ENCODE measurements at regions not wholly inside any gene's neighbourhood (a gene's known extent, or its start where the extent isn't known, plus 50 kb on each side); places are given as distances from the start of the nearest gene placed in this dataset.

DNA sequence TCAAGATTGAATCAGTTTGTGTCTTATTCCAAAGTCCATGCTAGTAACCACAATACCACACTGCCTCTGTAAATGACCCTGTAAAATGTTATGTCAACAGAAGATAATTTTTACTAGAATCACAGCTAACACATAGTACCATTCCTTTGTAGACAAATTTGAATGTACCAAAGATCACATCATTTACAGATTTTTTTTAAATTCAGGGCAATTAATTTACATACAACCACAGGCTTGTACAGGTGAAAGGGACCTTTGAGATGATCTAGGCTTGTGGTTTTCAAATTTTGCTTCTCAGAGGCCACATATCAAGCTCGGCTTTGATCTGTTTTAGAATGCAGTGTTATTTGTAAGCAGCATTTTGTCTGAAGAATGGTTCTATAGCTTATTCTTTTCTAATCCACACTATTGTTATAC is 63.8 kb upstream of the PPM1B start:
- TF ChIP-seq, protein P1, sequence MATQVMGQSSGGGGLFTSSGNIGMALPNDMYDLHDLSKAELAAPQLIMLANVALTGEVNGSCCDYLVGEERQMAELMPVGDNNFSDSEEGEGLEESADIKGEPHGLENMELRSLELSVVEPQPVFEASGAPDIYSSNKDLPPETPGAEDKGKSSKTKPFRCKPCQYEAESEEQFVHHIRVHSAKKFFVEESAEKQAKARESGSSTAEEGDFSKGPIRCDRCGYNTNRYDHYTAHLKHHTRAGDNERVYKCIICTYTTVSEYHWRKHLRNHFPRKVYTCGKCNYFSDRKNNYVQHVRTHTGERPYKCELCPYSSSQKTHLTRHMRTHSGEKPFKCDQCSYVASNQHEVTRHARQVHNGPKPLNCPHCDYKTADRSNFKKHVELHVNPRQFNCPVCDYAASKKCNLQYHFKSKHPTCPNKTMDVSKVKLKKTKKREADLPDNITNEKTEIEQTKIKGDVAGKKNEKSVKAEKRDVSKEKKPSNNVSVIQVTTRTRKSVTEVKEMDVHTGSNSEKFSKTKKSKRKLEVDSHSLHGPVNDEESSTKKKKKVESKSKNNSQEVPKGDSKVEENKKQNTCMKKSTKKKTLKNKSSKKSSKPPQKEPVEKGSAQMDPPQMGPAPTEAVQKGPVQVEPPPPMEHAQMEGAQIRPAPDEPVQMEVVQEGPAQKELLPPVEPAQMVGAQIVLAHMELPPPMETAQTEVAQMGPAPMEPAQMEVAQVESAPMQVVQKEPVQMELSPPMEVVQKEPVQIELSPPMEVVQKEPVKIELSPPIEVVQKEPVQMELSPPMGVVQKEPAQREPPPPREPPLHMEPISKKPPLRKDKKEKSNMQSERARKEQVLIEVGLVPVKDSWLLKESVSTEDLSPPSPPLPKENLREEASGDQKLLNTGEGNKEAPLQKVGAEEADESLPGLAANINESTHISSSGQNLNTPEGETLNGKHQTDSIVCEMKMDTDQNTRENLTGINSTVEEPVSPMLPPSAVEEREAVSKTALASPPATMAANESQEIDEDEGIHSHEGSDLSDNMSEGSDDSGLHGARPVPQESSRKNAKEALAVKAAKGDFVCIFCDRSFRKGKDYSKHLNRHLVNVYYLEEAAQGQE (IDR thresholded peaks at IDR 0.05; ENCODE audit: insufficient read depth in 1 of 2, low read depth in 2 of 2, low read length in 2 of 2), result no peak
- TF ChIP-seq POLR2AphosphoS5 (IDR thresholded peaks at IDR 0.05; ENCODE audit: low read depth, low read length) (no peak), TAF1 (IDR thresholded peaks at IDR 0.05; ENCODE audit: borderline replicate concordance, insufficient read depth, low read length) (no peak), SIN3A (IDR thresholded peaks at IDR 0.05; ENCODE audit: borderline replicate concordance, insufficient read depth, low read length) (no peak), FOXP2 (optimal IDR thresholded peaks at IDR 0.05; ENCODE audit: borderline replicate concordance, extremely low read depth, extremely low read length, insufficient read depth) (no peak)

DNA sequence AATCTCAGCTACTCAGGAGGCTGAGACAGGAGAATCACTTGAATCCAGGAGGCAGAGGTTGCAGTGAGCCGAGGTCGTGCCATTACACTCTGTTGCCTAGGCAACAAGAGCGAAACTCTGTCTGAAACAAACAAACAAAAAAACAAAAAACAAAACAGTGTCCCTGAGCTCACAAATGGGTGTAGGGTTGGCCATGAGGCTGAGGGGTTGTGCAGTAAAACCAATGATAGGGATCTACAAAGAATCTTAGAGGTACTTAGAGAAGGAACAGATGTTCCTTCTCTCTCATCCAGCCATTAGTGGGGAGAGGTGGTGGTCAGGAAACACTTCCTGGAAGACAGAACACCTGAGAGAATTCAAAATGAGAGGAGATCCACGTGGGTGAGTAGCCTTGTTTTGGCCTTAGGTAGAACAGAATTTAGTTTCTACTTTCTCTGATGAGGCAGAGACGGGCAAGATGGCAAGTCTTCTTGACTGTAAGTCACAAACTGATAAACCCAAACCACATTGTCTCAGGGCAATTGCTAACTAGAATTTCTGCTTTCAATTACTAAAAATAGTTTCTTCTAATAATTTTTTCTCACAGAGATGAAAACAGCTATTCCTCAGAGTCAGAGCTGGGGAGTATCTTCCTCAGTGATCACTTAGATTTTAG is 61.5 kb upstream of the PPM1B start:
- no peak for TF ChIP-seq POLR2AphosphoS5 (IDR thresholded peaks at IDR 0.05; ENCODE audit: low read depth, low read length)
- no peak for TF ChIP-seq FOXP2 (optimal IDR thresholded peaks at IDR 0.05; ENCODE audit: borderline replicate concordance, extremely low read depth, extremely low read length, insufficient read depth)
- no peak for TF ChIP-seq TAF1 (IDR thresholded peaks at IDR 0.05; ENCODE audit: borderline replicate concordance, insufficient read depth, low read length)
- TF ChIP-seq SIN3A (IDR thresholded peaks at IDR 0.05; ENCODE audit: borderline replicate concordance, insufficient read depth, low read length), result no peak
- TF ChIP-seq, protein P1 (IDR thresholded peaks at IDR 0.05; ENCODE audit: insufficient read depth in 1 of 2, low read depth in 2 of 2, low read length in 2 of 2), result no peak

DNA sequence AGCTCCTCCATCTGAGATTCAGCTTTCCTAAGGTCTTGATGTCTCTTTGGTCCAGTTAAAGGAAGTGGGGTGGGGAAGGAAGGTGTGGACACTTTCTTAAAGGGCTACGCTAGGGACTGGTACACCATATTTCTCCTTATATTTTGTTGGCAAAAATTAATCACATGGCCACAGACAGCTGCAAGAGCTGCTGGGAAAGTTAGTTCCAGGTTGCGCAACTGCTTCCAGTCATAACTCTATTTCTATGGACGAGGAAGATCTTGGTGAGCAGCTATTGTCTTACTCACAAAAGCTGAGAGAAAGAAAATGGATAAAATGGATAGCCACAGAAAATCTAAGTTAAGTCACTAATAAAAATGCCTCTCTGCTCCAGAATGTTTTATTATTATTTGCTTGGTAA is 60.7 kb upstream of the PPM1B start:
- TF ChIP-seq, protein P1 (IDR thresholded peaks at IDR 0.05; ENCODE audit: insufficient read depth in 1 of 2, low read depth in 2 of 2, low read length in 2 of 2), result no peak
- TF ChIP-seq POLR2AphosphoS5 (IDR thresholded peaks at IDR 0.05; ENCODE audit: low read depth, low read length), result no peak
- no peak for TF ChIP-seq SIN3A (IDR thresholded peaks at IDR 0.05; ENCODE audit: borderline replicate concordance, insufficient read depth, low read length)
- TF ChIP-seq FOXP2 (optimal IDR thresholded peaks at IDR 0.05; ENCODE audit: borderline replicate concordance, extremely low read depth, extremely low read length, insufficient read depth), result no peak
- no peak for TF ChIP-seq TAF1 (IDR thresholded peaks at IDR 0.05; ENCODE audit: borderline replicate concordance, insufficient read depth, low read length)

DNA sequence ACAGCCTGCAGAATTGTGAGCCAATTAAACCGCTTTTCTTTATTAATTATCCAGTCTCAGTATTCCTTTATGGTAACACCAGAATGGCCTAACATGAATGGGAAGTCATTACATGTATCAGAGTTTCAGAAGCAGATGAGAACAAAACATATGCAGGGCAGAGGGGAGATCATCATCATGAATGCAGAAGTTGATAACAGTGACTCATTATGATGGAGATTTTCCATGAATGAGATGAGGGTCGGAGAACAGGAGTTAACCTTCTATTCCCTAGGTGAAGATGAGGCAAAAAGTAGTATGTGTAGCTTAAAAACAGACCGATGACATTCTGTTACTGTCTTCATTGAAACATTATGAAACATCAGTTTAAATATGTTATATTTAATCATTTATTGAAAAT is 59.5 kb upstream of the PPM1B start:
- TF ChIP-seq TAF1 (IDR thresholded peaks at IDR 0.05; ENCODE audit: borderline replicate concordance, insufficient read depth, low read length), result no peak
- TF ChIP-seq, protein P1 (IDR thresholded peaks at IDR 0.05; ENCODE audit: insufficient read depth in 1 of 2, low read depth in 2 of 2, low read length in 2 of 2), result no peak
- no peak for TF ChIP-seq POLR2AphosphoS5 (IDR thresholded peaks at IDR 0.05; ENCODE audit: low read depth, low read length)

DNA sequence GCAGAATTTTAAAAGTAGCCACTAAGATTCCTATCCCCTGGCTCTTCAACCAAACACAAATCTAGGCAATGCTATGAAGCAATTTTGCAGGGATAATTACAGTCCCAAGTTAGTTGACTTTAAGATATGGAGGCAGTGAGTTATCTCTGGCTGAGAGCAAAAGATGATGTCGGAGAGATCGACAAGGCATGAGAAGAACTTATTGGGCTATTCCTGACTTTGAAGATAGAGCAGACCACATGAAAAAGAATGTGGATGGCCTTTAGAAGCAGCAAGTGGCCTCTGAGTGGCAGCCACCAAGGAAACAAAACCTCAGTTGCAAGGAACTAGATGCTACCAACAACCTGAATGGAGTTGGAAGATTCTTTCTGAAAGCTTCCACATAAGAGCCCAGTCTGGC is 58.2 kb upstream of the PPM1B start:
- TF ChIP-seq, protein P1 (IDR thresholded peaks at IDR 0.05; ENCODE audit: insufficient read depth in 1 of 2, low read depth in 2 of 2, low read length in 2 of 2), result no peak
- no peak for TF ChIP-seq TAF1 (IDR thresholded peaks at IDR 0.05; ENCODE audit: borderline replicate concordance, insufficient read depth, low read length)
- TF ChIP-seq FOXP2 (optimal IDR thresholded peaks at IDR 0.05; ENCODE audit: borderline replicate concordance, extremely low read depth, extremely low read length, insufficient read depth), result no peak
- TF ChIP-seq POLR2AphosphoS5 (IDR thresholded peaks at IDR 0.05; ENCODE audit: low read depth, low read length), result no peak
- no peak for TF ChIP-seq SIN3A (IDR thresholded peaks at IDR 0.05; ENCODE audit: borderline replicate concordance, insufficient read depth, low read length)

All from PFSK-1 (cell line).